SK-N-SH (cell line): ENCODE measurements at regions not wholly inside any gene's neighbourhood (a gene's known extent, or its start where the extent isn't known, plus 50 kb on each side); places are given as distances from the start of the nearest gene placed in this dataset.

Source experiments
- CTCF ChIA-PET: fragments of 300-600, 350-600 bp; formaldehyde crosslinking; extraction: SDS; loops from one replicate; lab custom pipeline; 2021; lab: Yijun Ruan, JAX
- POLR2A ChIA-PET: fragments of 350-600 bp; sonication (Branson Sonifier 250); formaldehyde crosslinking; extraction: SDS; loops from one replicate; lab custom pipeline; 2020; ENCODE audit warnings: antibody characterized with exemption, inconsistent platforms; lab: Yijun Ruan, JAX
- DNase-seq: peaks from one replicate; pipeline ENCODE4 v3.0.0; 2012
- H2AFZ ChIP-seq: fragments of 200-600 bp; sonication (generic); 2 replicates; pipeline ENCODE4 v1.8.1; 2016; ENCODE audit warnings: antibody characterized with exemption, mild to moderate bottlenecking, low read depth
- H3F3A ChIP-seq: fragments of 200-600 bp; sonication (generic); replicated peaks from 2 replicates; pipeline ENCODE3; 2016; ENCODE audit warnings: antibody characterized with exemption, mild to moderate bottlenecking; ENCODE audit not compliant: insufficient read depth
- H3K27ac ChIP-seq, 2 experiments: fragments of 200-500 bp in 1 of 2; fragments of 200-600 bp in 1 of 2; sonication (Bioruptor generic) in 1 of 2; sonication (generic), shearing (Covaris generic) in 1 of 2; 2 replicates each; pipeline versions ENCODE4 v1.5.1 to v1.6.1; 2014 to 2016; ENCODE audit warnings: low read depth in 2 of 2, inconsistent platforms in 1 of 2, low read length in 1 of 2, mild to moderate bottlenecking in 1 of 2, mixed read lengths in 1 of 2
- H3K27me3 ChIP-seq: fragments of 200-600 bp; sonication (generic), shearing (Covaris generic); 2 replicates; pipeline ENCODE4 v1.6.1; 2016; ENCODE audit warnings: mixed run types; ENCODE audit not compliant: insufficient read depth
- H3K36me3 ChIP-seq, 2 experiments: fragments of 200-500 bp in 1 of 2; fragments of 200-600 bp in 1 of 2; sonication (Bioruptor generic) in 1 of 2; sonication (generic) in 1 of 2; replicated peaks in 1 of 2; 2 replicates each; pipeline versions ENCODE3 to v1.5.1; 2014 to 2016; ENCODE audit warnings: low read length in 1 of 2, mild to moderate bottlenecking in 1 of 2; ENCODE audit not compliant: insufficient read depth in 2 of 2, control insufficient read depth in 1 of 2
- H3K4me1 ChIP-seq, 2 experiments: fragments of 200-500 bp in 1 of 2; fragments of 200-600 bp in 1 of 2; sonication (Bioruptor generic) in 1 of 2; sonication (generic), shearing (Covaris generic) in 1 of 2; 2 replicates each; pipeline versions ENCODE4 v1.5.1 to v1.6.1; 2014 to 2016; ENCODE audit warnings: low read depth in 1 of 2, low read length in 1 of 2, mixed run types in 1 of 2; ENCODE audit not compliant: insufficient read depth in 2 of 2, control insufficient read depth in 1 of 2
- H3K4me2 ChIP-seq: fragments of 200-600 bp; sonication (generic), shearing (Covaris generic); 2 replicates; pipeline ENCODE4 v1.6.1; 2017; ENCODE audit warnings: mixed run types
- H3K4me3 ChIP-seq, 2 experiments: fragments of 200-500 bp in 1 of 2; fragments of 200-600 bp in 1 of 2; sonication (Bioruptor generic) in 1 of 2; sonication (generic), shearing (Covaris generic) in 1 of 2; 2 replicates each; pipeline versions ENCODE4 v1.5.1 to v1.8.1; 2014 to 2016; ENCODE audit warnings: low read depth in 2 of 2, inconsistent platforms in 1 of 2, low read length in 1 of 2, mild to moderate bottlenecking in 1 of 2, mixed read lengths in 1 of 2, moderate library complexity in 1 of 2
- H3K79me2 ChIP-seq: fragments of 200-600 bp; sonication (generic); 2 replicates; pipeline ENCODE4 v1.8.1; 2017; ENCODE audit warnings: mild to moderate bottlenecking; ENCODE audit not compliant: insufficient read depth
- H3K9ac ChIP-seq: fragments of 200-600 bp; sonication (generic); 2 replicates; pipeline ENCODE4 v1.6.1; 2017; ENCODE audit warnings: mixed run types
- H3K9me2 ChIP-seq: fragments of 200-600 bp; sonication (generic); 2 replicates; pipeline ENCODE4 v1.6.1; 2017; ENCODE audit warnings: mixed run types
- H3K9me3 ChIP-seq: fragments of 200-600 bp; sonication (generic); 2 replicates; pipeline ENCODE4 v1.6.1; 2017; ENCODE audit warnings: mixed run types, mild to moderate bottlenecking, moderate library complexity
- H4K20me1 ChIP-seq: fragments of 200-600 bp; sonication (generic); 2 replicates; pipeline ENCODE4 v1.6.1; 2017; ENCODE audit warnings: mild to moderate bottlenecking, mixed run types; ENCODE audit not compliant: insufficient read depth
- ELF1 ChIP-seq: IDR thresholded peaks from 2 replicates; pipeline ENCODE4 v1.4.0; 2012
- EZH2phosphoT487 ChIP-seq: fragments of 200-600 bp; sonication (generic); IDR thresholded peaks from 2 replicates; pipeline ENCODE4 v1.6.1; 2017; ENCODE audit warnings: low read depth, mixed run types, mild to moderate bottlenecking, antibody characterized with exemption, moderate library complexity, borderline replicate concordance
- FOXJ3 ChIP-seq: sonication (generic); formaldehyde crosslinking; IDR thresholded peaks from 2 replicates; pipeline ENCODE4 v1.5.1; 2020; ENCODE audit warnings: mild to moderate bottlenecking, missing genetic modification reagents
- GATA2 ChIP-seq: sonication (generic); formaldehyde crosslinking; IDR thresholded peaks from 2 replicates; pipeline ENCODE4 v1.5.0; 2020; ENCODE audit warnings: mild to moderate bottlenecking, missing genetic modification reagents
- IRF3 ChIP-seq: fragments of 150-350 bp; IDR thresholded peaks from 2 replicates; pipeline ENCODE4 v1.6.1; 2016; ENCODE audit warnings: mild to moderate bottlenecking, low read depth, low read length
- JUND ChIP-seq: IDR thresholded peaks from 2 replicates; pipeline ENCODE4 v1.4.0; 2012
- MXI1 ChIP-seq: IDR thresholded peaks from 2 replicates; pipeline ENCODE4 v1.6.1; 2012; ENCODE audit warnings: mild to moderate bottlenecking, low read depth, low read length, improper control_type of control experiment
- NFIC ChIP-seq: IDR thresholded peaks from 2 replicates; pipeline ENCODE4 v1.4.0; 2012; ENCODE audit warnings: borderline replicate concordance
- PBX3 ChIP-seq: IDR thresholded peaks from 2 replicates; pipeline ENCODE4; 2012
- RAD21 ChIP-seq: IDR thresholded peaks from 2 replicates; pipeline ENCODE4 v1.6.1; 2012; ENCODE audit warnings: mild to moderate bottlenecking, low read length
- REST ChIP-seq: IDR thresholded peaks from 2 replicates; pipeline ENCODE4 v1.6.1; 2012; ENCODE audit warnings: mild to moderate bottlenecking, low read depth, low read length, moderate library complexity
- RFX5 ChIP-seq: IDR thresholded peaks from 2 replicates; pipeline ENCODE4 v1.6.1; 2012; ENCODE audit warnings: mild to moderate bottlenecking, improper control_type of control experiment, low read length
- RXRA ChIP-seq: IDR thresholded peaks from 2 replicates; pipeline ENCODE4 v1.4.0; 2012; ENCODE audit warnings: low read depth, mild to moderate bottlenecking, borderline replicate concordance
- USF2 ChIP-seq: fragments of 150-350 bp; IDR thresholded peaks from 2 replicates; pipeline ENCODE4 v1.6.1; 2017; ENCODE audit warnings: antibody characterized with exemption, low read length, low read depth, borderline replicate concordance
- ZBTB33 ChIP-seq: IDR thresholded peaks from 2 replicates; pipeline ENCODE4 v1.4.0; 2012; ENCODE audit warnings: low read depth, borderline replicate concordance
- TF ChIP-seq, protein P1 (sequence below): IDR thresholded peaks from 2 replicates; pipeline ENCODE4 v1.4.0; 2012; ENCODE audit warnings: low read depth, borderline replicate concordance
- TF ChIP-seq, protein P2 (sequence below): IDR thresholded peaks from 2 replicates; pipeline ENCODE4 v1.4.0; 2012; ENCODE audit warnings: low read depth
- TF ChIP-seq, protein P3 (sequence below): fragments of 200-600 bp; sonication (generic); IDR thresholded peaks from 2 replicates; pipeline ENCODE4 v1.6.1; 2017; ENCODE audit warnings: antibody characterized with exemption, mild to moderate bottlenecking, moderate library complexity

DNA sequence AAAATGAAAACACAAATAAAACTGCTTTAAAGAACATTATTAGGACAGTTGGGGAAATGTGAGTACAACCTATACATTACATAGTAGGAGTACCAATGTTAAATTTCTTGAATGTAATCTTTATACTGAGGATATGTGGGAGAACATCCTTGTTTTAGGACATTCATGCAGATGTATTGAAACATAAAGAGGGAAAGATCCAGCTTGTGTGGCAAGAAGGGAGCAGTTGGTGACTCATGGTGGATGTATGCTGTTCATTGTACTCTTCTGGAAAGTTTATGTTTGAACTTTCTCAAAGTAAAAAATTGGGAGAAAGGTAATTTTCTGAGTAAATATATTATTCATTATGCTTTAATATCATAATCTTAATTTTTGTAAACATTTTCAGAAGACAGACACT is 132.1 kb upstream of the DLGAP1 start:
- H3K9me2 ChIP-seq: no peaks in the 10 kb centered on the region
- CTCF ChIA-PET: no interaction called here
- no peak for DNase-seq
- TF ChIP-seq, protein P1, sequence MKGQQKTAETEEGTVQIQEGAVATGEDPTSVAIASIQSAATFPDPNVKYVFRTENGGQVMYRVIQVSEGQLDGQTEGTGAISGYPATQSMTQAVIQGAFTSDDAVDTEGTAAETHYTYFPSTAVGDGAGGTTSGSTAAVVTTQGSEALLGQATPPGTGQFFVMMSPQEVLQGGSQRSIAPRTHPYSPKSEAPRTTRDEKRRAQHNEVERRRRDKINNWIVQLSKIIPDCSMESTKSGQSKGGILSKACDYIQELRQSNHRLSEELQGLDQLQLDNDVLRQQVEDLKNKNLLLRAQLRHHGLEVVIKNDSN: no peak
- TF ChIP-seq REST: no peak
- no peak for TF ChIP-seq JUND
- no peak for TF ChIP-seq USF2
- no peak for TF ChIP-seq ELF1
- no peak for TF ChIP-seq RXRA
- TF ChIP-seq, protein P2, sequence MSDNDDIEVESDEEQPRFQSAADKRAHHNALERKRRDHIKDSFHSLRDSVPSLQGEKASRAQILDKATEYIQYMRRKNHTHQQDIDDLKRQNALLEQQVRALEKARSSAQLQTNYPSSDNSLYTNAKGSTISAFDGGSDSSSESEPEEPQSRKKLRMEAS: no peak
- no peak for TF ChIP-seq MXI1
- no peak for TF ChIP-seq GATA2 (CRISPR knock-in tag)
- no peak for TF ChIP-seq PBX3
- no peak for TF ChIP-seq EZH2phosphoT487
- no peak for TF ChIP-seq FOXJ3 (CRISPR knock-in tag)
- no peak for TF ChIP-seq ZBTB33
- no peak for TF ChIP-seq RFX5
- TF ChIP-seq NFIC: no peak
- TF ChIP-seq, protein P3, sequence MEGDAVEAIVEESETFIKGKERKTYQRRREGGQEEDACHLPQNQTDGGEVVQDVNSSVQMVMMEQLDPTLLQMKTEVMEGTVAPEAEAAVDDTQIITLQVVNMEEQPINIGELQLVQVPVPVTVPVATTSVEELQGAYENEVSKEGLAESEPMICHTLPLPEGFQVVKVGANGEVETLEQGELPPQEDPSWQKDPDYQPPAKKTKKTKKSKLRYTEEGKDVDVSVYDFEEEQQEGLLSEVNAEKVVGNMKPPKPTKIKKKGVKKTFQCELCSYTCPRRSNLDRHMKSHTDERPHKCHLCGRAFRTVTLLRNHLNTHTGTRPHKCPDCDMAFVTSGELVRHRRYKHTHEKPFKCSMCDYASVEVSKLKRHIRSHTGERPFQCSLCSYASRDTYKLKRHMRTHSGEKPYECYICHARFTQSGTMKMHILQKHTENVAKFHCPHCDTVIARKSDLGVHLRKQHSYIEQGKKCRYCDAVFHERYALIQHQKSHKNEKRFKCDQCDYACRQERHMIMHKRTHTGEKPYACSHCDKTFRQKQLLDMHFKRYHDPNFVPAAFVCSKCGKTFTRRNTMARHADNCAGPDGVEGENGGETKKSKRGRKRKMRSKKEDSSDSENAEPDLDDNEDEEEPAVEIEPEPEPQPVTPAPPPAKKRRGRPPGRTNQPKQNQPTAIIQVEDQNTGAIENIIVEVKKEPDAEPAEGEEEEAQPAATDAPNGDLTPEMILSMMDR: no peak
- TF ChIP-seq RAD21: no peak
- no peak for TF ChIP-seq IRF3
- H2AFZ ChIP-seq: no peak overlapping the region
- POLR2A ChIA-PET: no interaction called here
- no peaks in the 10 kb centered on the region for H4K20me1 ChIP-seq
- H3K4me1 ChIP-seq: no peaks in the 10 kb centered on the region
- no peak overlapping the region for H3K27ac ChIP-seq
- no peak overlapping the region for H3K4me3 ChIP-seq
- no peak overlapping the region for H3K9ac ChIP-seq
- no peaks in the 10 kb centered on the region for H3K36me3 ChIP-seq
- no peaks in the 10 kb centered on the region for H3K79me2 ChIP-seq
- no peaks in the 10 kb centered on the region for H3F3A ChIP-seq
- H3K9me3 ChIP-seq: peaks cover under 1% of the 10 kb centered on the region; the same call in 1 of the 2 replicates
- no peaks in the 10 kb centered on the region for H3K27me3 ChIP-seq
- no peak overlapping the region for H3K4me2 ChIP-seq
